ENCODE measurements at regions not wholly inside any gene's neighbourhood (a gene's known extent, or its start where the extent isn't known, plus 50 kb on each side); places are given as distances from the start of the nearest gene placed in this dataset.
"Not testable (repeated sequence)": the region's sequence is repeated elsewhere in the genome, so short reads cannot be mapped to it uniquely, and the experiment has no call there.

GRCh38 chr3:87674397-87675161 is 384.2 kb downstream of the CGGBP1 start:
- no peak for TF ChIP-seq JUND (IDR thresholded peaks at IDR 0.05; ENCODE audit: low read depth)
- in situ Hi-C loops (cut with HindIII; ENCODE audit: low pct_unique_long_range_greater_than_20kb, low sequenced_read_pairs): no loop called here
- no peak for DNase-seq (ENCODE audit: low read depth in 1 of 2, low spot score in 1 of 2)

- no peak for TF ChIP-seq JUND (IDR thresholded peaks at IDR 0.05; ENCODE audit: low read depth)
- in situ Hi-C loops (cut with HindIII; ENCODE audit: low pct_unique_long_range_greater_than_20kb, low sequenced_read_pairs): no loop called here
- DNase-seq (ENCODE audit: low read depth in 1 of 2, low spot score in 1 of 2): no peak
Observed at GRCh38 chr3:87673132-87673531, 385.7 kb downstream of the CGGBP1 start.

- DNase-seq (ENCODE audit: low read depth in 1 of 2, low spot score in 1 of 2): no peak
- no peak for TF ChIP-seq JUND (IDR thresholded peaks at IDR 0.05; ENCODE audit: low read depth)
- in situ Hi-C loops (cut with HindIII; ENCODE audit: low pct_unique_long_range_greater_than_20kb, low sequenced_read_pairs): no loop called here
Observed at GRCh38 chr3:87654184-87654583, 377.8 kb upstream of the POU1F1 start.

GRCh38 chr3:87653138-87653537 is 376.8 kb upstream of the POU1F1 start:
- in situ Hi-C loops (cut with HindIII; ENCODE audit: low pct_unique_long_range_greater_than_20kb, low sequenced_read_pairs); DNase-seq (ENCODE audit: low read depth in 1 of 2, low spot score in 1 of 2): not testable (repeated sequence)

- in situ Hi-C loops (cut with HindIII; ENCODE audit: low pct_unique_long_range_greater_than_20kb, low sequenced_read_pairs): no loop called here
- no peak for TF ChIP-seq JUND (IDR thresholded peaks at IDR 0.05; ENCODE audit: low read depth)
- DNase-seq (ENCODE audit: low read depth in 1 of 2, low spot score in 1 of 2): no peak
Observed at GRCh38 chr3:87634426-87634825, 358.0 kb upstream of the POU1F1 start.

GRCh38 chr3:87627316-87627715 is 350.9 kb upstream of the POU1F1 start:
- in situ Hi-C loops (cut with HindIII; ENCODE audit: low pct_unique_long_range_greater_than_20kb, low sequenced_read_pairs): no loop called here
- no peak for DNase-seq (ENCODE audit: low read depth in 1 of 2, low spot score in 1 of 2)
- no peak for TF ChIP-seq JUND (IDR thresholded peaks at IDR 0.05; ENCODE audit: low read depth)

GRCh38 chr3:87626546-87626945 is 350.2 kb upstream of the POU1F1 start:
- in situ Hi-C loops (cut with HindIII; ENCODE audit: low pct_unique_long_range_greater_than_20kb, low sequenced_read_pairs): no loop called here
- DNase-seq (ENCODE audit: low read depth in 1 of 2, low spot score in 1 of 2): no peak
- TF ChIP-seq JUND (IDR thresholded peaks at IDR 0.05; ENCODE audit: low read depth): no peak

- in situ Hi-C loops (cut with HindIII; ENCODE audit: low pct_unique_long_range_greater_than_20kb, low sequenced_read_pairs): no loop called here
- no peak for DNase-seq (ENCODE audit: low read depth in 1 of 2, low spot score in 1 of 2)
- no peak for TF ChIP-seq JUND (IDR thresholded peaks at IDR 0.05; ENCODE audit: low read depth)
Observed at GRCh38 chr3:87625876-87626275, 349.5 kb upstream of the POU1F1 start.

- no peak for DNase-seq (ENCODE audit: low read depth in 1 of 2, low spot score in 1 of 2)
- in situ Hi-C loops (cut with HindIII; ENCODE audit: low pct_unique_long_range_greater_than_20kb, low sequenced_read_pairs): no loop called here
- TF ChIP-seq JUND (IDR thresholded peaks at IDR 0.05; ENCODE audit: low read depth): no peak
Observed at GRCh38 chr3:87624860-87625259, 348.5 kb upstream of the POU1F1 start.

- DNase-seq (ENCODE audit: low read depth in 1 of 2, low spot score in 1 of 2): no peak
- in situ Hi-C loops (cut with HindIII; ENCODE audit: low pct_unique_long_range_greater_than_20kb, low sequenced_read_pairs): no loop called here
- no peak for TF ChIP-seq JUND (IDR thresholded peaks at IDR 0.05; ENCODE audit: low read depth)
Observed at GRCh38 chr3:87621667-87622066, 345.3 kb upstream of the POU1F1 start.

- in situ Hi-C loops (cut with HindIII; ENCODE audit: low pct_unique_long_range_greater_than_20kb, low sequenced_read_pairs): no loop called here
- no peak for TF ChIP-seq JUND (IDR thresholded peaks at IDR 0.05; ENCODE audit: low read depth)
- DNase-seq (ENCODE audit: low read depth in 1 of 2, low spot score in 1 of 2): no peak
Observed at GRCh38 chr3:87615506-87615905, 339.1 kb upstream of the POU1F1 start.

- TF ChIP-seq JUND (IDR thresholded peaks at IDR 0.05; ENCODE audit: low read depth): no peak
- DNase-seq (ENCODE audit: low read depth in 1 of 2, low spot score in 1 of 2): no peak
- in situ Hi-C loops (cut with HindIII; ENCODE audit: low pct_unique_long_range_greater_than_20kb, low sequenced_read_pairs): no loop called here
Observed at GRCh38 chr3:87614998-87615397, 338.6 kb upstream of the POU1F1 start.

- in situ Hi-C loops (cut with HindIII; ENCODE audit: low pct_unique_long_range_greater_than_20kb, low sequenced_read_pairs): no loop called here
- no peak for DNase-seq (ENCODE audit: low read depth in 1 of 2, low spot score in 1 of 2)
Observed at GRCh38 chr3:87607234-87607633, 330.9 kb upstream of the POU1F1 start.

GRCh38 chr3:87595798-87596197 is 319.4 kb upstream of the POU1F1 start:
- in situ Hi-C loops (cut with HindIII; ENCODE audit: low pct_unique_long_range_greater_than_20kb, low sequenced_read_pairs): no loop called here
- no peak for TF ChIP-seq JUND (IDR thresholded peaks at IDR 0.05; ENCODE audit: low read depth)
- DNase-seq (ENCODE audit: low read depth in 1 of 2, low spot score in 1 of 2): no peak

More at GRCh38 chr3:87607234-87607633, 330.9 kb upstream of the POU1F1 start:
- no peak for TF ChIP-seq JUND (IDR thresholded peaks at IDR 0.05; ENCODE audit: low read depth)

All from T47D (cell line).